ENCODE measurements at regions not wholly inside any gene's neighbourhood (a gene's known extent, or its start where the extent isn't known, plus 50 kb on each side); places are given as distances from the start of the nearest gene placed in this dataset.

- Histone ChIP-seq H3K4me2 (ENCODE audit: low read length) (no peak overlapping the region), H3K27me3 (ENCODE audit: control insufficient read depth, low read length) (no peaks in the 10 kb centered on the region), H3K9me2 (replicated peaks; ENCODE audit: control insufficient read depth, low read length) (no peaks in the 10 kb centered on the region), H4K20me1 (ENCODE audit: control insufficient read depth, insufficient read depth, low read depth, low read length) (no peaks in the 10 kb centered on the region), H3K4me3 (ENCODE audit: low read length) (no peak overlapping the region), H3K79me2 (ENCODE audit: control insufficient read depth, low read length) (no peaks in the 10 kb centered on the region), H3K27ac (ENCODE audit: low read depth, low read length) (no peak overlapping the region), H3F3A (ENCODE audit: control insufficient read depth, insufficient read depth) (no peaks in the 10 kb centered on the region), H3K9me3 (ENCODE audit: control insufficient read depth, insufficient read depth, low read length) (no peaks in the 10 kb centered on the region), H3K36me3 (ENCODE audit: control insufficient read depth, low read length) (no peaks in the 10 kb centered on the region), H3K4me1 (ENCODE audit: control insufficient read depth, low read length) (no peaks in the 10 kb centered on the region)
- TF ChIP-seq EZH2phosphoT487 (IDR thresholded peaks at IDR 0.05; ENCODE audit: borderline replicate concordance, low read length) = no peak
- no peak for TF ChIP-seq CTCF (IDR thresholded peaks at IDR 0.05; ENCODE audit: low read depth, low read length, poor library complexity, severe bottlenecking)
These were observed 122.0 kb upstream of the ID4 start for GRCh38 chr6:19715167-19715551.

- no peak overlapping the region for H3K27ac ChIP-seq (ENCODE audit: low read depth, low read length)
These were observed 117.5 kb upstream of the ID4 start for GRCh38 chr6:19719691-19720128.

GRCh38 chr6:19721766-19722377, 115.3 kb upstream of the ID4 start:
- no peaks in the 10 kb centered on the region for H3K27me3 ChIP-seq (ENCODE audit: control insufficient read depth, low read length)
- no peaks in the 10 kb centered on the region for H3K9me3 ChIP-seq (ENCODE audit: control insufficient read depth, insufficient read depth, low read length)
- no peak for TF ChIP-seq EZH2phosphoT487 (IDR thresholded peaks at IDR 0.05; ENCODE audit: borderline replicate concordance, low read length)
- no peak for TF ChIP-seq CTCF (IDR thresholded peaks at IDR 0.05; ENCODE audit: low read depth, low read length, poor library complexity, severe bottlenecking)
- no peaks in the 10 kb centered on the region for H3K36me3 ChIP-seq (ENCODE audit: control insufficient read depth, low read length)
- H4K20me1 ChIP-seq (ENCODE audit: control insufficient read depth, insufficient read depth, low read depth, low read length) = no peaks in the 10 kb centered on the region
- no peak overlapping the region for H3K4me2 ChIP-seq (ENCODE audit: low read length)
- no peaks in the 10 kb centered on the region for H3K9me2 ChIP-seq (replicated peaks; ENCODE audit: control insufficient read depth, low read length)
- H3K4me1 ChIP-seq (ENCODE audit: control insufficient read depth, low read length) = peaks cover 9% of the 10 kb centered on the region
- H3K4me3 ChIP-seq (ENCODE audit: low read length) = no peak overlapping the region
- H3F3A ChIP-seq (ENCODE audit: control insufficient read depth, insufficient read depth) = no peaks in the 10 kb centered on the region
- no peaks in the 10 kb centered on the region for H3K79me2 ChIP-seq (ENCODE audit: control insufficient read depth, low read length)
- no peak overlapping the region for H3K27ac ChIP-seq (ENCODE audit: low read depth, low read length)

More at GRCh38 chr6:19719691-19720128, 117.5 kb upstream of the ID4 start:
- TF ChIP-seq CTCF (IDR thresholded peaks at IDR 0.05; ENCODE audit: low read depth, low read length, poor library complexity, severe bottlenecking) (no peak), EZH2phosphoT487 (IDR thresholded peaks at IDR 0.05; ENCODE audit: borderline replicate concordance, low read length) (no peak)
- Histone ChIP-seq H3K9me2 (replicated peaks; ENCODE audit: control insufficient read depth, low read length) (no peaks in the 10 kb centered on the region), H3K4me1 (ENCODE audit: control insufficient read depth, low read length) (peaks cover 6% of the 10 kb centered on the region), H3K27me3 (ENCODE audit: control insufficient read depth, low read length) (no peaks in the 10 kb centered on the region), H3K4me2 (ENCODE audit: low read length) (no peak overlapping the region), H3K9me3 (ENCODE audit: control insufficient read depth, insufficient read depth, low read length) (no peaks in the 10 kb centered on the region), H3K4me3 (ENCODE audit: low read length) (no peak overlapping the region), H3F3A (ENCODE audit: control insufficient read depth, insufficient read depth) (no peaks in the 10 kb centered on the region), H3K36me3 (ENCODE audit: control insufficient read depth, low read length) (no peaks in the 10 kb centered on the region), H4K20me1 (ENCODE audit: control insufficient read depth, insufficient read depth, low read depth, low read length) (no peaks in the 10 kb centered on the region), H3K79me2 (ENCODE audit: control insufficient read depth, low read length) (no peaks in the 10 kb centered on the region)
